Esophagus muscularis mucosa (tissue), 4 donors: ENCODE measurements at regions not wholly inside any gene's neighbourhood (a gene's known extent, or its start where the extent isn't known, plus 50 kb on each side); places are given as distances from the start of the nearest gene placed in this dataset.

ENCODE experiments used
- DNase-seq: peaks from one replicate; pipeline ENCODE4 v3.0.0-alpha.2; 2017; ENCODE audit errors: extremely low spot score
- H3K27ac ChIP-seq, 4 donors: fragments of 200-600 bp; sonication (generic); replicated peaks in 1 of 4; 1 replicate in 3 of 4; 2 replicates in 1 of 4; pipeline ENCODE4 v1.5.1; 2016 to 2019; ENCODE audit warnings: mild to moderate bottlenecking in 1 of 4
- H3K27me3 ChIP-seq, 4 donors: fragments of 200-600 bp; sonication (generic); one replicate each; pipeline versions ENCODE4 v1.5.1 to v1.6.0; 2016 to 2019
- H3K36me3 ChIP-seq, 4 donors: fragments of 200-600 bp; sonication (generic); one replicate each; pipeline ENCODE4 v1.5.1; 2016 to 2019
- H3K4me1 ChIP-seq, 4 donors: fragments of 200-600 bp; sonication (generic); one replicate each; pipeline ENCODE4 v1.5.1; 2016 to 2019
- H3K4me3 ChIP-seq, 4 donors: fragments of 200-600 bp; sonication (generic); 1 replicate in 2 of 4; 2 replicates in 2 of 4; pipeline ENCODE4 v1.5.1; 2016 to 2019; ENCODE audit warnings: mild to moderate bottlenecking in 4 of 4, moderate library complexity in 1 of 4
- H3K9me3 ChIP-seq, 4 donors: fragments of 200-600 bp; sonication (generic); 1 replicate in 3 of 4; 2 replicates in 1 of 4; pipeline ENCODE4 v1.5.1; 2016 to 2019
- EP300 ChIP-seq: sonication (generic); formaldehyde crosslinking; IDR thresholded peaks from one replicate; pipeline ENCODE4 v1.6.1; 2017; ENCODE audit warnings: antibody characterized with exemption
- POLR2A ChIP-seq: fragments of 450-650 bp; IDR thresholded peaks from one replicate; pipeline ENCODE4 v1.6.1; 2017; ENCODE audit warnings: antibody characterized with exemption, moderate library complexity, mild to moderate bottlenecking, low read depth
- POLR2AphosphoS5 ChIP-seq, 2 donors: sonication (generic); formaldehyde crosslinking; IDR thresholded peaks; one replicate each; pipeline ENCODE4 v1.6.1; 2017; ENCODE audit warnings: antibody characterized with exemption in 2 of 2
- intact Hi-C: fragments of 100-400 bp; cut with DNase I; formaldehyde crosslinking; loops from one replicate; pipeline ENCODE4 v1.15.1; 2023
- TF ChIP-seq, protein P1 (sequence below), 3 experiments: fragments of 200-600 bp in 2 of 3; fragments of 450-650 bp in 1 of 3; sonication (generic) in 2 of 3; IDR thresholded peaks; one replicate each; pipeline ENCODE4 v1.5.1; 2017 to 2019; ENCODE audit warnings: antibody characterized with exemption in 3 of 3, mild to moderate bottlenecking in 2 of 3, moderate library complexity in 1 of 3

DNA sequence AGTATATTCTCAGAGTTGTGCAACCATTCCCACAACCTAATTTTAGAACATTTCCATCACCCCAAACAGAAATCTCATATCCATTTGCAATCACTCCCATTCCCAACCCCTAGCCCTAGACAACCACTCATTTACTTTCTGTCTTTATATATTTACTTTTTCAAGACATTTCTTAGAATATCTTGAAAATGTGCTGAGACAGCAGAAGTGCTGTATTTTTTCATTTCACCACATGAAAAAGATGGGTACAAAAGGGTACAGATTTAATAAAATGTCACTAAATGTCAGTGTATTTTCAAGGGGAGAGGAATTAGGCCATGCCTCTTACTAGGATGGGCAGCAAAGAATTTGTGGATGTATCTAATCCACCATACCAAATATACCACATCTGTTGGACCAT lies 51.6 kb upstream of the CCDC6 start:
- Histone ChIP-seq H3K4me1 (no peaks in the 10 kb centered on the region), H3K9me3 (no peaks in the 10 kb centered on the region), H3K36me3 (no peaks in the 10 kb centered on the region), H3K27me3 (no peaks in the 10 kb centered on the region), H3K27ac (no peak overlapping the region), H3K4me3 (no peak overlapping the region)
- no peak for TF ChIP-seq POLR2A
- no peak for TF ChIP-seq EP300
- TF ChIP-seq POLR2AphosphoS5 (IDR thresholded peaks at IDR 0.05): no peak
- TF ChIP-seq, protein P1, sequence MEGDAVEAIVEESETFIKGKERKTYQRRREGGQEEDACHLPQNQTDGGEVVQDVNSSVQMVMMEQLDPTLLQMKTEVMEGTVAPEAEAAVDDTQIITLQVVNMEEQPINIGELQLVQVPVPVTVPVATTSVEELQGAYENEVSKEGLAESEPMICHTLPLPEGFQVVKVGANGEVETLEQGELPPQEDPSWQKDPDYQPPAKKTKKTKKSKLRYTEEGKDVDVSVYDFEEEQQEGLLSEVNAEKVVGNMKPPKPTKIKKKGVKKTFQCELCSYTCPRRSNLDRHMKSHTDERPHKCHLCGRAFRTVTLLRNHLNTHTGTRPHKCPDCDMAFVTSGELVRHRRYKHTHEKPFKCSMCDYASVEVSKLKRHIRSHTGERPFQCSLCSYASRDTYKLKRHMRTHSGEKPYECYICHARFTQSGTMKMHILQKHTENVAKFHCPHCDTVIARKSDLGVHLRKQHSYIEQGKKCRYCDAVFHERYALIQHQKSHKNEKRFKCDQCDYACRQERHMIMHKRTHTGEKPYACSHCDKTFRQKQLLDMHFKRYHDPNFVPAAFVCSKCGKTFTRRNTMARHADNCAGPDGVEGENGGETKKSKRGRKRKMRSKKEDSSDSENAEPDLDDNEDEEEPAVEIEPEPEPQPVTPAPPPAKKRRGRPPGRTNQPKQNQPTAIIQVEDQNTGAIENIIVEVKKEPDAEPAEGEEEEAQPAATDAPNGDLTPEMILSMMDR (IDR thresholded peaks at IDR 0.05): no peak
- intact Hi-C loops: no loop called here
- peak; percentile 14 for DNase-seq
